HG02884 (cell line): ENCODE measurements at regions not wholly inside any gene's neighbourhood (a gene's known extent, or its start where the extent isn't known, plus 50 kb on each side); places are given as distances from the start of the nearest gene placed in this dataset.

ENCODE experiments used
- ATAC-seq: cut with Tn5 transposase; IDR thresholded peaks from one replicate; pipeline ENCODE4 v1.9.1; 2021; ENCODE audit warnings: mild to moderate bottlenecking, moderate library complexity; ENCODE audit not compliant: unreplicated experiment

DNA sequence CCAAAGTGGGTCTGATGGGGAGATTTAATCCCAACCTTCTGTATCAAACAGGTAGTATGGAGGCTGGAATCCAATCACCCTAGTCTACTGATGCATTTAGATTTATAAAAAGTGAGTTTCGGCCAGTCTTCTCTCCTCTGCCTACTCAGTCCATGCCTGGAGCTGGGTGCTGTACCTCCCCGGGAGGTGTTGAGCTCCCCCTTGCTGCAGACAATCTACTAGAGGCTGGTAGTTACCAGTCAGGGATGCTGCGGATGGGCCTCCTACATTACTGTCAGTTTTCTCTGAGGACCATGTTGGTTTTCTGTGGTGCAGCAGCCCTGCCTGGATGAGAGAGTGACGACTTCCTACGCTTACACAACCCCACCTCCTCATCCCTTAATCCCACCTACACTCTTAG lies 118.6 kb upstream of the CELF4 start:
- no peak for ATAC-seq

DNA sequence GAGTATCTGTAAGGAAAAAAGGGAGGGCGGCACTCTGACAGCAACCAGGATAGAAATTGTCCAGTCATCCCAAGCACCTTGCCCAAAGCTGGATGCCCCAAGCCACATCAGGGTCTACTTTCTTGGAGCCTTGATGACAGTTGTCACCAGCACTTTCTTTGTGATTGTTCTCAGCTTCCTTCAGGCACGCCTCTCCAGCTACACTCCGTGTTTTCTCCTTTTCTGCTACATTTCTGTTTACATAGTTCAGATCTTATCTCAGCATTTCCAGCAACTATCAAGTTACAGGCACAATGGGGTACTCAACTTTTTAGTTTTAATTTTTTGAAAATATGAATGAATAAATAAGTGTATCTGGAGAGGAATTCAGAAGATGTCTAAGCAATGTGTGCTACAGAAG lies 115.3 kb upstream of the CELF4 start:
- ATAC-seq: no peak

DNA sequence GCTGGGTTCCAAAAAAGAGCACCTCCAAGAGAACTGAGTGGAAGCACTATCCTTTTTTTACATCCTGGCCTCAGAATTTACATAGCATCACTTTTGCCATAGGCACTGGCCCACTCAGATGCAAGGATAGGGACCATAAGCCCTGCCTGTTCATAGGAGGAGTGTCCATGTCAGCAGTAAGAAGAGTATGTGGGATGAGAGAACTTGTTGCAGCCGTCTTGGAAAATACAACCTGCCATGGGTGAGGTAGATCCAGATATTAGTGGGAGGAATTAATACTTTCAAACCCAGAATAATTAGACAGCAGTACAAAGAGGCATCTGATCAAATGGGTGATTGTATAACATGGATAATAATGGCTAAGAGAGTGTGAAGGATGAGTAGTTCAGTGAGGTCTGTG lies 110.7 kb upstream of the CELF4 start:
- no peak for ATAC-seq

DNA sequence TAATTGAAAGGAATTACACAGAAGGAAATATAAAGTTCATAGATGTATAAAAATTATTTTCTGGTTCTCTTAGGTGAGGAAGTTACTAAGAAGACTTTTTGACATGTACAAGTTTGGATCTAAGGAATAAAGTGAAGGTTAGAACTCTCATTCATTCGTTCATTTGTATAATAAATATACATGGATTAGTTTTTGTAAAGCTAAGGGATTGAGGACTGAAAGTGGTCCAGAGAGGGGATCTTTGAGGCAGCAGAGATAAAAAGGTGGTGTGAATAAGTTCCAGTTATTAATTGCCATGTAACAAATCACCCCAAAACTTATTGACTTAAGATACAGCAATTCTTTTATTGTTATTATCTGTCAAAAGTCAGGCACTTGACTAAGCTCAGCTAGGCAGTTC lies 110.1 kb upstream of the CELF4 start:
- no peak for ATAC-seq

GRCh38 chr18:37674570-37674969 lies 109.0 kb upstream of the CELF4 start:
- ATAC-seq: no peak

- ATAC-seq: no peak
Observed at GRCh38 chr18:37673671-37674070, 108.1 kb upstream of the CELF4 start.

DNA sequence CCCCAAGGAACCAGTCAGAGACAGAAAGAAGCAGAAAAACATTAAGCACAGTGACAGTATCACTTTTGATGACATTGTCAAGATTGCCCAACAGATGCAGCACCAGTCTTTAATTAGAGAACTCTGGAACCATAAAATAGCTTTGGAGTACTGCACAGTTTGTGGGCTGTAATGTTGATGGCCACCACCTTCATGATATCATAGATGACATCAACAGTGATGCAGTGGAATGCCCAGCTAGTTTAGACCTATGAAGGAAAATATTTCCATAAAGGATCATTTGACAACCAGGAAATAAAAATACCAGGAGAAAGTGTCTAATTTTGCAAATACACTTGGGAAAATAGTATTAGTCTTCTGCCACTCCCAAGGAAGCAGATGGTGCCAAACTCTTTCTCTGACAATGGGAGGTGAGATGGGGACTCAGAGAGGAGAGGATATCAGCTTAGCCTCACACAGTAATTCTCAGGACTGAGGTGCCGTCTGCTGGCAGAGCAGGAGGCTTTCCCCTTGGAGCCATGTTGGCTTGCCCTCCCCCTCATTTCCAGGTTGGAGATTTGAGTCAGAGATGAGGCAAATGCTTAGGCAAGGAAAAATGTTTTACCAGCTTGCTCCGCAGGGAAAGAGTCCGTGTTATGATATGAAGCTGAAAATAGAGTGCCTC lies 107.5 kb upstream of the CELF4 start:
- ATAC-seq: no peak

GRCh38 chr18:37672001-37672400 lies 106.4 kb upstream of the CELF4 start:
- ATAC-seq: no peak

GRCh38 chr18:37671530-37671929 lies 105.9 kb upstream of the CELF4 start:
- ATAC-seq: no peak

- ATAC-seq: no peak
Observed at GRCh38 chr18:37671119-37671518, 105.5 kb upstream of the CELF4 start.

DNA sequence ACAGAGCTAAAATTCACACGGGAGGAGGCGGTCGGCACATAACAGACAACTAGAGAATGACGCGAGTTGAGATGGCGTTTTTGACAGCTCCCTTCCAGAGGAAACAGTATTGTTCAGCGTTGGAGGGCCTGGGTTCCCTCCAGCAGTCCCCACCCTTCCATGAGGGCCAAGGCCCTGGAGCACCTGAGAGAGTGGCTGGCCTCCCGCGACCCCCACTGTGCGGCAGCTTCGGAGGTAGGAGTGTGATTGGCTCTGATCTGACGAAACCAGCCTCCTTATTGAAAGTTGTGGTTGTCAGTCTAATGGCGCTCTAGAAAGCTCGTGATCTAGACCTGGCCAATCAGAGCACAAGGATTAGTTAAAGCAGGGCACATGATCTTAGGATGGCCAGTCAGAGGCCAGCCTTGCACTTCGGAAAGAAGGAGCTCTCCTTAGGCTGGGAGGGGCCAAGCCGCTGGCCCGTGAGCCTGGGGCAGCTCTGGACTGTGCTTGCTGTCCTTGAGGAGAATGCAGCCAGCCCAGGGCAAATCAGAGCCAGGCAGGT lies 104.5 kb upstream of the CELF4 start:
- no peak for ATAC-seq

- ATAC-seq: no peak
Observed at GRCh38 chr18:37668971-37669747, 103.6 kb upstream of the CELF4 start.

DNA sequence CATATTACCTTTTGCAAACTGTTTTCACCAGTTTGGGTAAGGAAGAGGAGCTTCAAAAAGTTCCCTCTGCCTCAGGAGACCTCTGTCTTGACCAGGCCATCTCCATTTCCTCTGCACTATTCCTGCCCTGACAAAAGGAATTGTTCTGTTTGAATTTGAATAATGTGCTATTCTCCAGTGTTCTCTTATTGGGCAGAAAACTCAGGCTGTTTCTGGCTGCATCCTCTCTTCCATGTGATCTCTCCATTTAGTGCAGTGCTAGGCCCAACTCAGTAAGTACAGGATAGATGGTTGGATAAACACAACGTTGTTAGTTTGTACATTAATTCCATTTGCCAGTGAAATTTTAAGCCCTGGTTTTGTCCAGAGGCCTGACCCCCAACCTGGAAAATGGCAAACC lies 102.2 kb upstream of the CELF4 start:
- ATAC-seq: no peak

DNA sequence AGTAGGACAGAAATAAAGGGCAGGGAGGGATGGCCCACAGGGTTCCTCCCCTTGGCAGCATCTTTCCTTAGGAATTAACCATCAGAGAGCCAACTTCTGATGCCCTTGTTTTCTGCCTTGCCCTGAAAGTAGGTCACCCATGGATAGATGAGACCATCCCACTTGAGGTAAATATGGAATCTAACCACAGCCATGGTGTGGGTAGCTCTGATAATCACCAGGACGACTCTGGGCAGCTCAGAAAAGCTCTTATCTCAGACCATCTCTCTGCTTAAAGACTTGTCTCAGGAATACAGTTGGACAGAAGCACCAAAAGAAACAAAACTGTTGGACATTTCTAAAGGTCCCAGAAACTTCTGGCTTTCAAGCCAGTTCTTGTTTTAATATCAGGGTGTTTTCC lies 101.4 kb upstream of the CELF4 start:
- no peak for ATAC-seq

DNA sequence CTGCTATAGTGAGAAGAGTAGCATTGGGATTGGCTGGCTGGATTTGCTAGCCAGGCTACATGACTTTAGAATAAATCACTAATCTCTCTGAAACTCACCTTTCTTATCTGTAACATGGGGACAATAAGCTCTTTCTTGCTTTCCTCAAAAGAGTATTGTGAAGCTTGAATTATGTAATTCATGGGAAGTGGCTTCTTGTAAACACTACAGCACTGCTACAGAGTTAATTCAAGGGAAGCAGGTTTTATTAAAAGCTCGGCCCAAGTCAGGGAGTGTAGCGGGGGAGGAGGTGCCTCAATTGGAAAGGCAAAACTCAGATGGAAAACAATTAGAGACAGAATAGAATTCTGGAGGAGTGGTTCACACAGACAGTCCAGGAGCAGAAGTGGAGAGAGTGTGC lies 100.9 kb upstream of the CELF4 start:
- ATAC-seq: no peak

DNA sequence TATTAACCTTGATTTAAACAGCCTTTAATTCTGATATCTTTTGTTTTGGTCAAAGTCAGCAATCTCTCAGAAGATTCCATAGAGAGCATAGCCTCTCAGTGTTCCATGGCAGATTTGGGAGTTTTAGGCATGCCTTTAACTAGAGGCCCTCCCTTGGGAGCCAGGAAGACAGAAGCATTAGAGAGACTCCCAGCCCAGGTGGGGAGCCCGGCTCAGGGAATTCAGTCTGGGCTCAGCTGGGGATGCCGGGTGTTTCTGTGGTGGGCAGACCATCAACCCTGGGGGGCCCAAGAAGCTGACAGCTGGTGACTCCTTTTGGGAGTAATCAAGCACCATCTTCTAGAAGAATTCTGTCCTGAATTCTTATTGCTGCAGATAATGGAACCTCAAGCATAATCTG lies 99.7 kb upstream of the CELF4 start:
- ATAC-seq: no peak

- no peak for ATAC-seq
Observed at GRCh38 chr18:37663446-37663845, 97.8 kb upstream of the CELF4 start.

DNA sequence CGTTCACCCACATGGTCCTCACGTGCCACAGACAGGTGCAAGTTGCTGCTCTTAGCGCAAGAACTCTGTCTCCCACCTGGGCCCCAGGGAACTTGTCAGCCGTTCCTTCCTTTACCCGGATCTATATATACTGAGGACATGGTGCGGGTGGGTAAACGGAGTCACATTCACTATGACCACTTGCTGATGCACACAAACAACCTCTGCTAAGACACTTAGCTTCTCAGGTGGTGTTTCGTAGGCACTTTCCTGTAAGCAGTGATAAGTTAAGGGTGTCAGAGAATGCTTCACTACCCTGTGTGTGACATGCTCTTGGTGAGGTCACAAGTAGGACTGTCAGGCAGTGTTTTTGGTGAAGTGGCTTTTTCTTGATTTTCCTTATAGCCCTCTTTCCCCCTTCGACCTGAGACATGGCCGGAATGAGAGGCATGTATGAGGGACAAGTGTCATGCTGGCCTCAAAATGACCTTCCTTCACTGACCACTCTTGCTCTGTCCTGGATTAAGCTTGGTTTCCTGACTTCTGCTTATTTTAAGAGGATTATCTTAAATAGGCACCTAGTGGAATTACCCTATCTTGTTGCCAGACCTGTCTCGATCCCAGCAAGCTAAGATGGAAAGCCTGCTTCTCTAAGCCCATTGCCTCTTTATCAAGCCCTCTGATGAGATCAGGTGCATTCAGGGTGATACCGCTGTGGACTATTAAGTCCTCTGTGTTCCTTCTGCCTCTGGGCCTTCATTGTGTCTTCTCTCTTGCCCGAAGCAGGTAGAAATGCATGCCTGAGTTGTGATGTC lies 97.1 kb upstream of the CELF4 start:
- ATAC-seq: no peak

DNA sequence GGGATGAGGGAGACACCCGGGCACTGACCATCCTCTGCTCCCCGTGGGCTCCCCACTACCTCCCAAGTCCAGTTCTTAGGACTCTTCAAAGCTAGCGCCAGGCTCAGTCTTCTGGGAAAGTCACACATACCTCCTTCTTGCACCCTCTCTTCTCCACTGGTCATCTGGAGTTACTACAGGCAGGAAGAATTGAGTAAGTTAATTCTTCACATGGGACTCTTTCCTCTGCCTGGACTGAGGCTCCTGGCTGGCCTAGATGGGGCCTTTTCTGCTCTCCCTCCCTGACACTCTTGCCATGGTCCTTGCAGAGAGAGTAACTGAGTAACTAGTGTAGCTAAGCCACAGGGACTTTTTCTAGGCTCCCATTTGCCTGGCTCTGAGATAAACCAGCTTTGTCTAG lies 96.5 kb upstream of the CELF4 start:
- no peak for ATAC-seq

GRCh38 chr18:37661478-37661877 lies 95.9 kb upstream of the CELF4 start:
- no peak for ATAC-seq

DNA sequence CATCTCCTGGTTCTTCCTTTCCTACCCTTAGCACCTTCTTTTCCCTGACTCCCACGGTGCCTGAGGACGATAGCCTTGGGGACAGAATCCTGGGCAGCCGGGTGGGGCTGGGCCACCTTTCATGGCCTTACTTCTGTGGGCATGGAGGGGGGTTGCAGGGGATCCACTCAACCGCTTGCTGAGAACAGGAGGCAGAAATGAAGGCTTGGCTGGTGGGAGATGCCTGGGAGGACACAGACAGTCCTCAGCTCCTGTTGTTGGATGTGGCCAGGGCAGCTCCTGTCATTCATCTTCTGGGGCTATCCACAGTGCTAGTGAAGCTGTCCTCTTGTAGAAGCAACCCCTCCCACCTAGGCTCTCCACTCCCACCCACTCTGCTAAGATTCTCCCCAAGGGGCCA lies 95.5 kb upstream of the CELF4 start:
- ATAC-seq: no peak

DNA sequence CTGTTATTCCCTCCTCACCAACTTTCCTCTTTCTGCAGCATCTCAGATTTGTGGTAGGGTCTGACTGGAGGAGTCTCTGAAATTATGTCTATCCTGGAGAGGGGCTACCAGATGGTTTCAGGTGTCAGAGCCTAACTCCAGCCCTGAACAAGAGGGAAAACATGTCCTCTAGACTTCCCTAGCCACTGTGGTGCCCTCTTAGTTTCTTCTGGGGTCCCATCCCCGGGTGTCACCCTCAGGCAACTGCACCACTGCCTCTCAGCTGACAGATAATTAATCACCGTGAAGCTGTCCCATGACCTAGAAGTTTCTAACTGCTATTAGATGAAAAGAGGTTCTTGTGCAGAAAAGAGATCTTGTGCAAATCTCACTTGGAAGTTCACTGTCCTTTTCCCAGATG lies 95.1 kb upstream of the CELF4 start:
- ATAC-seq: no peak
